GM18511 (cell line): ENCODE measurements at regions not wholly inside any gene's neighbourhood (a gene's known extent, or its start where the extent isn't known, plus 50 kb on each side); places are given as distances from the start of the nearest gene placed in this dataset.

Source experiments
- ATAC-seq: cut with Tn5 transposase; IDR thresholded peaks from one replicate; pipeline ENCODE4 v1.9.1; 2021; ENCODE audit warnings: mild to moderate bottlenecking, moderate library complexity; ENCODE audit not compliant: unreplicated experiment

- ATAC-seq: peak; percentile 50
Observed at GRCh38 chr2:147657086-147658000, 187.5 kb upstream of the ACVR2A start.

DNA sequence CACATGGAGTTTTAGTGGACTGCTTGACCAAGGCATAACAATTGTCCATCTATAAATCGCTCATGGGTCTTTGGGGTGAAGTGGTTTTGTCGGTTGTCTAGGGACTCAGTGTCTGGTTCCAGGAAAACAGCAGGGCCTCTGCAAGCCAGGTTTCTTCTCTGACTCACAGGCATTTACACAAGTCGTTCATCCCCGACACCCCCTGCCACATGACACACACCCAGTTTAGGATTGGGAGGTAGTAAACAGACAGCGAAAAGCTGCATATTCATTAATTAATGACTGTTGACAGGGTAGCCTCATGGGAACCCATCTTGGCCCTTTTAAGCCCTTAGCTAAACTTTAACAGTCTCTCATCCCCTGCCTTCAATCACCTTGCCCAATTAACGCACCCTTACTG is 194.8 kb upstream of the ACVR2A start:
- ATAC-seq: no peak

- no peak for ATAC-seq
Observed at GRCh38 chr2:147649286-147649685, 195.5 kb upstream of the ACVR2A start.

GRCh38 chr2:147648471-147648870 is 196.4 kb upstream of the ACVR2A start:
- no peak for ATAC-seq

- no peak for ATAC-seq
Observed at GRCh38 chr2:147647816-147648215, 197.0 kb upstream of the ACVR2A start.

GRCh38 chr2:147646818-147647468 is 197.9 kb upstream of the ACVR2A start:
- no peak for ATAC-seq

GRCh38 chr2:147644491-147644890 is 200.3 kb upstream of the ACVR2A start:
- no peak for ATAC-seq

DNA sequence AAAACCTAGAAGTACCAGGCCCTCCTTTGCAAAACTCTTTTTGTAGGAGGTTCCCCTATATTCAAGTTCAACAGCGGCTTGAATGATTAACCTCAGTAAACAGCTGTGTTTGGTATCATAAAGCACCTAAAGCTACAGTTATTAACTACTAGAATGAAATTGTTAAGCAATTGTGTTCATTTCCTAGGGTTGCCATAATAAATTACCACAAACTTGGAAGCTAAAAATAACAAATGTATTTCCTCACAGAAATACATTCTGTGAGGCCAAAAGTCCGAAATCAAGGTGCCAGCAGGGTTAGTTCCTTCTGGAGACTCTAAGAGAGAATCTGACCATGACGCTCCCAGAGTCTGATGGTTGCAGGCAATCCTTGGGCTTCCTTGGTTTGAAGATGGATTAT is 202.1 kb upstream of the ACVR2A start:
- no peak for ATAC-seq

GRCh38 chr2:147641651-147642050 is 203.2 kb upstream of the ACVR2A start:
- ATAC-seq: no peak

DNA sequence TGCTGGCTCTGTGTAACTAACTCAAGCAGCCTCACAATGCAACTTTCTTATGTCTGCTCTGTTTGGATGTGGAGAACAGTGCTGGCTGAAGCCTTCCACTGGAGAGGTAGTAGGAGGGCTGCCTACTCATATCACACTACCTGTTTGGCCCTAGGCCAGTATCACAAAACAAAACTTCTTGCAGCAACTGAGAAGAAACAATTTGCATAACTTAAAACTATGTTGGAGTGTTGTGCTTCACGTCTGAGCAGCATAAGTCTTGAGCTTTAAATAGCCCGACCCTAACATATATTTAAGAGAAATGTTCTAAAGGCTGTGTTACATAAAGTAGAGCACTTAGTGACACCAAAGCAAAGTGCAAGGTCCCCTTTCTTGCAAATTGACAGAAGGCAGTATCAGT is 204.9 kb upstream of the ACVR2A start:
- ATAC-seq: peak; percentile 78

DNA sequence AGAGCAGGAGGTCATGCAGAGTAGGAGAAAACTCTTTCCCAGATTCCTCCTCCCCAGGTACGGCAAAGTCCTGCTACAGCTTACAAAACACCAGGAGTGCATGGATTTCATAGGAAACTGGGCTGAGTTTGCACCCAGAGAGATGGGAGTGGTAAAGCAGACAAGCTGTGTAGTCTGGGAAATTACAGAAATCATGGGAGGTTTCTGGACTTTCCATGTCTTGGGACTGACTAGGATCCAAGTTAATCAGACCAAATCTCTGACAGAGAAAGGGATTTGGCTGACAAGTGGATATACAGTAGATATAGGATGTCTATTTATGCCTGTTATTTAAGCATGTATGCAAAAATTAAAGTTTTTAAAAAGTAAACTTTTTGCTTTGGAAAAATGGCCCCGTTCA is 205.4 kb upstream of the ACVR2A start:
- no peak for ATAC-seq

DNA sequence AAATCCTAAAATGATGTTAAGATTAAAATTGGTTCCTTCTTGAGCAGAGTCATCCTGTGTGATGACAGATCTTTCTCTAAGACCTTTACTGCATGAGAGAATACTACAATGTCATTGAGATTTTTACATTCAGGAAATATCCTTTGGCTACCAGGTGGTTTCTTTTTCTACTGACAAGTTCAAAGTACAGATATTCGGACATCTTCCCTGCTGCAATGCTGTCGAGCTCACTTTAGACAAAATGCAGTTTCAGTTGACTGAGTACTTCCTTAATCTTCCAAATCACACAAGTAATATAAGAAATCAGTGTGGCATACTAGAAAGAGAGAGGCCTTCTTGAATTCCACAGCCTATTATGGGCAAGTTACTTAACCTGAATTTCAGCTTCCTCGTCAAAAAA is 207.9 kb upstream of the ACVR2A start:
- ATAC-seq: peak; percentile 15

GRCh38 chr2:147636238-147636882 is 208.5 kb upstream of the ACVR2A start:
- ATAC-seq: peak; percentile 0

DNA sequence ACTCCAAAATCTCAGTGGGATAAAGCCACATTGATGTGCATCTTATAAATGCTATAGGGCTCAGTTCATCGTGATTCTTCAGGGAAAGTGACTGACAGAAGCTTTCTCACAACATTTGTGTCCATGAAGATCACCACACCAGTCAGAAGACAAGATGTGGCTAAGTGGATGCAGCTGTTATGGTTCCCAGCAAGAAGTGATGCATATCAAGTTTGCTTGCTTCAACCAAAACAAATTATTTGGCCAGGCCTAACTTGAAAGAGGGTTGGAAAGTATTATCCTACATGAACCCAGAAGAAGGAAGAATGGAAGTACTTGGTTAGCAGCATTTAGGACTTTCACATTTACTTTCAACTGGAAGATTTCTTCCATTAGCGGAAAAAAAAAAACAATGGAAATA is 210.0 kb upstream of the ACVR2A start:
- no peak for ATAC-seq

DNA sequence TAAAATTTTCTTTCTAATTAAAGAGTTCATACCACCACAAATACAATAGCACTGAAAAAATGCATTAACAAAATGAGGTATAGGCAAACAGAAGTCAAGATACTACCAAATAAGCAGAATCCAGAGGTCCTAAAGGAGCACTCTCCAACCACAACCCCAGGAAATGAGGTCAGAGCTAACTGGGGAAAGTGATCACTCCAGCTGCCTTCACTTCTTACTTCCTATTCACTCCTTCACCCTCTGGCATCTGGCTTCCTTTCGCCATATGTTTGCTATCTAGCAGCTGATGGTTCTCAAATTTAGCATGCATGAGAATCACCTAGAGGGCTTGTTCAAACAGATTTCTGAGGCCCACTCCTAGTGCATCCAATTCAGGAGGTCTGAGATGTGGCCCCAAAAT is 212.6 kb upstream of the ACVR2A start:
- ATAC-seq: no peak

DNA sequence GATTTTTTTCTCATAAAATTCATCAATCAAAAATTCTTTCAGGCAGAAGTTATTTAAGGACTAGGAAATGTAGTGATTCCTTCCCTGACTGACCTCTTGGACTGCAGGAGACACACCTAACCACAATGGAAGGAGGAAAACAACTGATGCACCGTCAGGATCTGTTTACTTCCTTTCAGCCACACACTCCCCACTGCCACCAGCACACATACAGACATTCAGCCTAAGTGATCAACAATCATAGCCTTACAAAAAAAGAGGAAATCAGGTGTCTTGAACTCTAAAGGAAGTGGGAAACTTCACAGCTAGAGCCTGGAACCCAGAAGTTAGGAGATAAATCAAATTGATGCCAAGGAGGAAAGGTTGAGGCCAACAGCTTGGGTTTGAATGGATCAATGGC is 213.5 kb upstream of the ACVR2A start:
- ATAC-seq: no peak

GRCh38 chr2:147630585-147630984 is 214.2 kb upstream of the ACVR2A start:
- no peak for ATAC-seq

DNA sequence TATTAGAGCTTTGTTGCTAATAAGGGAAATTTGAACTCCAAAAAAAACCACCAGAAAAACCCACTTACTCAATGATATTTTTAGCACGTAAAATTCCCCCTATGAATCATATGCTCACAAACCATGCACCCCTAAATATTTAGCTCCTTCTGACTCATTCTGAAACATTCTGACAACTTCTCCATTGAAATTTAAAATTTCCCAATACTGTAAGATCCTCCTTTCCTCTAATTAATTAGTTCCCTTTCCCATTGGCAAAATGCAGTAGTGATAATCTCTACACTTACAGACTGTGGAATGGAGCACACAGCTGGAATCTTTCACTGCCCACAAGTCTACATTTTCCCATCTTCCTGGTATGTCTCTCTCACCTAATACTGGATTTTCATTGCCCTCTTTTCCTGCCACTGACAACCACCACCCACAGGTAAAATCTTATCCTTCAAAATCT is 215.8 kb upstream of the ACVR2A start:
- peak; percentile 64 for ATAC-seq

- ATAC-seq: peak; percentile 98
Observed at GRCh38 chr2:147623328-147623727, 221.5 kb upstream of the ACVR2A start.

- no peak for ATAC-seq
Observed at GRCh38 chr2:147621656-147622197, 223.1 kb upstream of the ACVR2A start.

DNA sequence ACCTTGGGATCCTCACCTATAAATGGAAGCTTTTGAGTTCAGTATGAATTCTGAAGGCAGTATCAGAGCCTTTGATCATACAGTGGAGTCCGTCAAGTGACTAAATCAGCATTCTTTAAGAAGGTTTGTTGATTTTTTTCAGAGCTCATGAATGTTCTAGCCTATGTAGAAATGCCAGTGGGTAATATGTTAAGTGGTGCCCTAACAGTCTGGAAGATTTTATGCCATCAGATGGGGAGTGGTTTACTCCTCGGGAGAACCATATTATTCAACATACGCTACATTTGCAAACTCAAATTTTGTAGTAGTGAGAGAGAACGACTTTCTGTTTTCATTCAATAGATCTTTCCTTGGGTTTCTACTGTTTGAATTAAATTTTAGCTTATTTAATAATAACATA is 225.0 kb upstream of the ACVR2A start:
- no peak for ATAC-seq
